IMR-90 (cell line): ENCODE measurements at regions not wholly inside any gene's neighbourhood (a gene's known extent, or its start where the extent isn't known, plus 50 kb on each side); places are given as distances from the start of the nearest gene placed in this dataset.

ENCODE experiments used
- CTCF ChIP-seq: conservative IDR thresholded peaks from 2 replicates; pipeline ENCODE4 v1.5.1; 2012; ENCODE audit warnings: mild to moderate bottlenecking, low read depth, low read length, improper control_type of control experiment
- ELK1 ChIP-seq: fragments of 150-350 bp; IDR thresholded peaks from 2 replicates; pipeline ENCODE4 v1.6.1; 2016; ENCODE audit warnings: low read depth, mild to moderate bottlenecking, low read length, moderate library complexity, borderline replicate concordance
- MAFK ChIP-seq: IDR thresholded peaks from 2 replicates; pipeline ENCODE4 v1.6.1; 2012; ENCODE audit warnings: low read depth, low read length, improper control_type of control experiment
- MAZ ChIP-seq: IDR thresholded peaks from 2 replicates; pipeline ENCODE4 v1.6.1; 2012; ENCODE audit warnings: low read depth, mild to moderate bottlenecking, low read length, improper control_type of control experiment, moderate library complexity, borderline replicate concordance
- POLR2A ChIP-seq: IDR thresholded peaks from 2 replicates; pipeline ENCODE4 v1.6.1; 2012; ENCODE audit warnings: mild to moderate bottlenecking, low read depth, low read length
- SMC3 ChIP-seq: fragments of 150-350 bp; IDR thresholded peaks from 2 replicates; pipeline ENCODE4 v1.6.1; 2016; ENCODE audit warnings: low read depth, mild to moderate bottlenecking, antibody characterized with exemption, low read length, moderate library complexity

- no peak for TF ChIP-seq POLR2A
- TF ChIP-seq ELK1: no peak
- no peak for TF ChIP-seq CTCF
- no peak for TF ChIP-seq SMC3
- no peak for TF ChIP-seq MAFK
- no peak for TF ChIP-seq MAZ
These were observed 52.8 kb upstream of the DCC start for GRCh38 chr18:52287151-52287550.
